Bronchial epithelial cell (primary cell): ENCODE measurements at regions not wholly inside any gene's neighbourhood (a gene's known extent, or its start where the extent isn't known, plus 50 kb on each side); places are given as distances from the start of the nearest gene placed in this dataset.

Source experiments
- DNase-seq: peaks from one replicate; pipeline ENCODE4 v3.0.0-alpha.2; 2010; ENCODE audit warnings: low read depth
- FAIRE-seq: peaks from 2 replicates; lab custom pipeline; 2011; peaks lifted over from hg19 to GRCh38; lab: Jason Lieb, UNC
- H3K27me3 ChIP-seq: 2 replicates; pipeline ENCODE4 v1.5.1; 2011; ENCODE audit warnings: low read length; ENCODE audit not compliant: control insufficient read depth, insufficient read depth
- H3K36me3 ChIP-seq: 2 replicates; pipeline ENCODE4 v1.5.1; 2011; ENCODE audit warnings: low read length; ENCODE audit not compliant: control insufficient read depth, insufficient read depth
- H3K4me3 ChIP-seq: 2 replicates; pipeline ENCODE4 v1.5.1; 2011; ENCODE audit warnings: mild to moderate bottlenecking, low read depth, low read length, control low read depth
- CTCF ChIP-seq: IDR thresholded peaks from 2 replicates; pipeline ENCODE4 v1.5.1; 2011; ENCODE audit warnings: mild to moderate bottlenecking, moderate library complexity, low read length, control low read depth, inconsistent platforms; ENCODE audit not compliant: insufficient read depth, severe bottlenecking

GRCh38 chr2:23132823-23133595 lies 252.0 kb upstream of the KLHL29 start:
- no peak for FAIRE-seq

GRCh38 chr2:23134726-23135125 lies 250.3 kb upstream of the KLHL29 start:
- Histone ChIP-seq H3K27me3 (no peaks in the 10 kb centered on the region), H3K4me3 (no peak overlapping the region), H3K36me3 (no peaks in the 10 kb centered on the region)
- FAIRE-seq (no peak), DNase-seq (no peak)
- no peak for TF ChIP-seq CTCF

More at GRCh38 chr2:23132823-23133595, 252.0 kb upstream of the KLHL29 start:
- H3K4me3 ChIP-seq, result no peak overlapping the region
- TF ChIP-seq CTCF, result no peak
- DNase-seq, result no peak
- no peaks in the 10 kb centered on the region for H3K36me3 ChIP-seq
- H3K27me3 ChIP-seq, result no peaks in the 10 kb centered on the region

- Histone ChIP-seq H3K27me3 (no peaks in the 10 kb centered on the region), H3K36me3 (no peaks in the 10 kb centered on the region), H3K4me3 (no peak overlapping the region)
- DNase-seq, result peak; percentile 29
- FAIRE-seq, result no peak
- no peak for TF ChIP-seq CTCF
These were observed 249.4 kb upstream of the KLHL29 start for GRCh38 chr2:23135481-23136100.

- no peak for FAIRE-seq
- TF ChIP-seq CTCF, result no peak
- DNase-seq, result no peak
- Histone ChIP-seq H3K4me3 (no peak overlapping the region), H3K36me3 (no peaks in the 10 kb centered on the region), H3K27me3 (no peaks in the 10 kb centered on the region)
These were observed 247.8 kb upstream of the KLHL29 start for GRCh38 chr2:23137166-23137565.

- FAIRE-seq (no peak), DNase-seq (no peak)
- H3K4me3 ChIP-seq, result no peak overlapping the region
- H3K27me3 ChIP-seq, result no peaks in the 10 kb centered on the region
- H3K36me3 ChIP-seq, result no peaks in the 10 kb centered on the region
- no peak for TF ChIP-seq CTCF
These were observed 246.3 kb upstream of the KLHL29 start for GRCh38 chr2:23138701-23139100.
